Left lung (tissue), 4 donors: ENCODE measurements at regions not wholly inside any gene's neighbourhood (a gene's known extent, or its start where the extent isn't known, plus 50 kb on each side); places are given as distances from the start of the nearest gene placed in this dataset.

Source experiments
- ATAC-seq: fragments of 200-7000 bp; cut with Tn5 transposase; one replicate; pipeline ENCODE4 v1.9.1; 2020; ENCODE audit warnings: moderate library complexity
- DNase-seq, 4 donors: peaks; one replicate each; pipeline ENCODE4 v3.0.0-alpha.2; 2013 to 2020
- H3K27ac ChIP-seq, 2 donors: fragments of 200-600 bp; sonication (generic) in 1 of 2; one replicate each; pipeline versions ENCODE4 v1.5.0 to v1.8.0; 2020 to 2021
- H3K27me3 ChIP-seq, 2 donors: fragments of 200-600 bp; sonication (generic) in 1 of 2; one replicate each; pipeline versions ENCODE4 v1.5.0 to v1.8.0; 2020 to 2021
- H3K36me3 ChIP-seq, 2 donors: fragments of 200-600 bp; sonication (generic) in 1 of 2; one replicate each; pipeline versions ENCODE4 v1.5.0 to v1.8.0; 2020 to 2021
- H3K4me1 ChIP-seq, 2 donors: fragments of 200-600 bp; one replicate each; pipeline ENCODE4 v1.8.0; 2021
- H3K4me3 ChIP-seq, 2 donors: fragments of 200-600 bp; sonication (generic) in 1 of 2; one replicate each; pipeline versions ENCODE4 v1.5.0 to v1.8.0; 2020 to 2021; ENCODE audit warnings: mild to moderate bottlenecking in 1 of 2
- H3K9me3 ChIP-seq, 2 donors: fragments of 200-600 bp; sonication (generic) in 1 of 2; one replicate each; pipeline versions ENCODE4 v1.5.0 to v1.8.0; 2020 to 2021
- intact Hi-C, 2 donors: fragments of 100-400 bp; cut with DNase I; formaldehyde crosslinking; loops; one replicate each; pipeline versions ENCODE4 v1.11.2 to v1.14.2; 2022
- TF ChIP-seq, protein P1 (sequence below), 2 donors: fragments of 200-600 bp; sonication (generic) in 1 of 2; IDR thresholded peaks; one replicate each; pipeline versions ENCODE4 v1.5.0 to v1.8.0; 2021; ENCODE audit warnings: antibody characterized with exemption in 2 of 2
- donor health status: DM: no; HTN: yes; CAD: no.
- donor health status: DM: no; HTN: no; CAD: no.

DNA sequence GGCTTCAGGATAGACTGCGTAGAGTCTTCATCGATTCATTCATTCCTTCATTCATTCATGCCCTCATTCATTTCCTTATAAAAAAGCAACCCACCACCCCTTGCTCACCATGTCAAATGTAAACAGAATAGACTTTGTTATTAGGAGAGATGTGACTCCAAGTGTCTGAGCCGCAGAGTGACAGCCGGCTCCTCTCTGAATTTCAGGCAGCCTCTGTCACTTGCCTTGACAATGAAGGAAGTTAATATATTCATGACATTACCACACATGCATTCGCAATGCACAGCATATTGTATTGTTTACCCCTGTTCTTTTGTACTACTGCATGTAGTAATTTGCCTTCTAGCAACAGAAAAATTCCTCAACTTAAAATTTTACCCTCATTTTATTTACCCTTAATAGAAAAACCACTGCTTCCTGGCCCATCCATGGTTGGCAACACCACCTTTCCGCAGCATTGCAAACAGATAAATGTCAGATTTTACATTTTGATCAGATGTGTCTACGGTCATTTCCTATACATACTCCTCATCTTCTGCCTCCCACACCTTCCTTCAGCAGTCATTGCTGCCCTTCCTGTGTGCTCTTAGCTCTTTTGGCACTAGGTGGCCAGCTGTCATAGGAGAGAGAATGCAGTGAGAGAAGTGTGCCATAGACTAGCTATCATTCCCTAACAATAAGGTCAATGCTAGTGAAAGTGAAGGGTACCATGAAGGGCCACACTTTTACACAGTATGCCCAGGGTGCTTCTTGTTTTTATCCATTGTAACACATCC is 1090.8 kb downstream of the BCL11A start:
- no peaks in the 10 kb centered on the region for H3K4me1 ChIP-seq
- no peaks in the 10 kb centered on the region for H3K9me3 ChIP-seq
- no peak overlapping the region for H3K27ac ChIP-seq
- no peaks in the 10 kb centered on the region for H3K36me3 ChIP-seq
- no peak for ATAC-seq
- intact Hi-C loops = no loop called here
- no peak overlapping the region for H3K4me3 ChIP-seq
- DNase-seq = no peak
- no peaks in the 10 kb centered on the region for H3K27me3 ChIP-seq
- TF ChIP-seq, protein P1, sequence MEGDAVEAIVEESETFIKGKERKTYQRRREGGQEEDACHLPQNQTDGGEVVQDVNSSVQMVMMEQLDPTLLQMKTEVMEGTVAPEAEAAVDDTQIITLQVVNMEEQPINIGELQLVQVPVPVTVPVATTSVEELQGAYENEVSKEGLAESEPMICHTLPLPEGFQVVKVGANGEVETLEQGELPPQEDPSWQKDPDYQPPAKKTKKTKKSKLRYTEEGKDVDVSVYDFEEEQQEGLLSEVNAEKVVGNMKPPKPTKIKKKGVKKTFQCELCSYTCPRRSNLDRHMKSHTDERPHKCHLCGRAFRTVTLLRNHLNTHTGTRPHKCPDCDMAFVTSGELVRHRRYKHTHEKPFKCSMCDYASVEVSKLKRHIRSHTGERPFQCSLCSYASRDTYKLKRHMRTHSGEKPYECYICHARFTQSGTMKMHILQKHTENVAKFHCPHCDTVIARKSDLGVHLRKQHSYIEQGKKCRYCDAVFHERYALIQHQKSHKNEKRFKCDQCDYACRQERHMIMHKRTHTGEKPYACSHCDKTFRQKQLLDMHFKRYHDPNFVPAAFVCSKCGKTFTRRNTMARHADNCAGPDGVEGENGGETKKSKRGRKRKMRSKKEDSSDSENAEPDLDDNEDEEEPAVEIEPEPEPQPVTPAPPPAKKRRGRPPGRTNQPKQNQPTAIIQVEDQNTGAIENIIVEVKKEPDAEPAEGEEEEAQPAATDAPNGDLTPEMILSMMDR (IDR thresholded peaks at IDR 0.05) = no peak

DNA sequence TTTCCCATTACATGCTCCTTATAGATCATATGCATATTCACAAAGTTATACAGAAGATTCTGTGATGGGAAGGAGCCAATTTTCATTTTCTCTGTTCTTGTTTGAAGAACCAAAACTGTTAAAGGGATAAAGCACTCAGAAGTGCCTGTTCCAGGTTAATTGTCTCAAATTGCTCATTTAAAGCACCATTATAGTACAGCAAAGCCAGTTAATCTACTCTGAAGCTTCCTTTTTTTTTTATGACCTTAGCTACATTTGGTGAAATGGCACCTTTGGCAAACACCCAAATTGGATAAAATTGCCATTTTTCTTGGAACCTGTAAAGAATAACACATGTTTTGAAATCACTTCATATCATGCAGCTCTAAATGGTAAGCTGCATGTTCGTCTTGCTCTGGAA is 1092.3 kb downstream of the BCL11A start:
- intact Hi-C loops = no loop called here
- TF ChIP-seq, protein P1 (IDR thresholded peaks at IDR 0.05) = no peak
- Histone ChIP-seq H3K27me3 (no peaks in the 10 kb centered on the region), H3K4me1 (no peaks in the 10 kb centered on the region), H3K27ac (no peak overlapping the region), H3K4me3 (no peak overlapping the region), H3K9me3 (no peaks in the 10 kb centered on the region), H3K36me3 (no peaks in the 10 kb centered on the region)
- DNase-seq = no peak
- ATAC-seq = no peak

DNA sequence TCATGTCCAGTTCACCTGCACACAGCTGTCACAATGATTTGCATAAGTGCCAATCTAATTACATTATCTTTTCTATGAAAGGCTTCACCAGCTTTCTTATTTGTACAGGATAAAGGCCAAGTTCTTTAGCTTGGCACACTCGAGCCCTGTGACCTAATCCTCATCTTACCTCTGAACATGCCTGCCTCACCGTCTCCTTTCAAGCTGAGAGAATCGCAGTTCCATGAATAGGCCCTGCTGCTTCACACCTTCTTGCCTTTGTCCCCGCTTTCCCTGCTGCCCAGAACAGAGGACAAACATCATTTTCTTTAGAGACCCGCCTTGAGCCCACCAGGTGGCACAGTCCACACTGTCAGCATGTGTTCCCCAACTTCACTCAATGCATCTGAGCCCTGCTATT is 1094.7 kb downstream of the BCL11A start:
- H3K4me3 ChIP-seq = no peak overlapping the region

DNA sequence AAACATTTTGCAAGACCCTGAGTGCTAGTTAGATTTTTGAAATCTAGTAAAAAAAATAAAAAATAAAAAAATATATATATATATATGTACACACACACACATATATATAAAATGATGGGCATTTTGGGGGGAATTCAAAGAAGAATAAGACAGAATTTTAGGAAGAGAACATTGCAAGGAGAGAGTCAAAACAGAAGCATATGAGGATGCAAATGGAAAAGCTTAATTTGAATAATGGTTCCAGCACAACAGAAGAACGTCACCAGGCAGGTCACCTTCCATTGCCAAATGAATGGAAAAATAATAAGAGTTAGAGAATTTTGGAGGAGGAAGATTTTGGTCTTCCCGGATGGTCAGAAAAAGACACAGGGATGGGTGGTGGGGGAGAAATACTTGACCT is 1097.2 kb downstream of the BCL11A start:
- no peaks in the 10 kb centered on the region for H3K27me3 ChIP-seq
- intact Hi-C loops = no loop called here
- no peaks in the 10 kb centered on the region for H3K4me1 ChIP-seq
- ATAC-seq = no peak
- TF ChIP-seq, protein P1 (IDR thresholded peaks at IDR 0.05) = no peak
- DNase-seq = no peak
- no peaks in the 10 kb centered on the region for H3K36me3 ChIP-seq
- H3K27ac ChIP-seq = no peak overlapping the region
- no peaks in the 10 kb centered on the region for H3K9me3 ChIP-seq
- H3K4me3 ChIP-seq = no peak overlapping the region

More for the DNA sequence above, 1094.7 kb downstream of the BCL11A start:
- Histone ChIP-seq H3K4me1 (no peaks in the 10 kb centered on the region), H3K27ac (no peak overlapping the region), H3K36me3 (no peaks in the 10 kb centered on the region), H3K27me3 (no peaks in the 10 kb centered on the region), H3K9me3 (no peaks in the 10 kb centered on the region)
- intact Hi-C loops = no loop called here
- TF ChIP-seq, protein P1 (IDR thresholded peaks at IDR 0.05) = no peak
- ATAC-seq (no peak), DNase-seq (no peak)

DNA sequence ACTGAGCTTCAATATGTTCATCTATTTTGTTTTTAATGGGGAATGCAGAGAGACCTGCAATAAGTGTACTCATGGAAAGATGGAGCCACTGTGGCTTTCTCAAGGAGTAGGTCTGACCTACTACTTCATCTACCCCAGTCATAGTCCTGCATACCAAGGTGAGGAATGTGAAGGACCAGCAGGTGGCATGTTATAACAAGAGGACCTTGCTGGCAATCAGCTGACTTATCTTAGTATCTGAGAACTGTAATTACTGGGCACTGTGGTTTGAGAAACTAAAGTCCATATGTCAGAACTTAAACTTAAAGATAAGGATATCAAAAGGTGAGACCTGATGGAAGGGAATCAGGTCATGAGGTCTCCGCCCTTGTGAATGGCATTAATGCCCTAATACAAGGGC is 1104.2 kb downstream of the BCL11A start:
- ATAC-seq = peak; percentile 90
- Histone ChIP-seq H3K27me3 (no peaks in the 10 kb centered on the region), H3K4me1 (no peaks in the 10 kb centered on the region), H3K27ac (no peak overlapping the region), H3K36me3 (no peaks in the 10 kb centered on the region), H3K4me3 (no peak overlapping the region), H3K9me3 (no peaks in the 10 kb centered on the region)
- TF ChIP-seq, protein P1 (IDR thresholded peaks at IDR 0.05) = no peak
- intact Hi-C loops = no loop called here
- no peak for DNase-seq
